Hindlimb muscle (tissue), 1 donor: ENCODE measurements at regions not wholly inside any gene's neighbourhood (a gene's known extent, or its start where the extent isn't known, plus 50 kb on each side); places are given as distances from the start of the nearest gene placed in this dataset.
"Not testable (repeated sequence)": the region's sequence is repeated elsewhere in the genome, so short reads cannot be mapped to it uniquely, and the experiment has no call there.

Experiments
- DNase-seq: peaks from one replicate; pipeline ENCODE4 v3.0.0-alpha.2; 2013

GRCh38 chr5:28374492-28374967 lies 1336.1 kb upstream of the CDH9 start:
- DNase-seq = no peak

- DNase-seq = no peak
These were observed 1332.5 kb upstream of the CDH9 start for GRCh38 chr5:28370896-28371295.

DNA sequence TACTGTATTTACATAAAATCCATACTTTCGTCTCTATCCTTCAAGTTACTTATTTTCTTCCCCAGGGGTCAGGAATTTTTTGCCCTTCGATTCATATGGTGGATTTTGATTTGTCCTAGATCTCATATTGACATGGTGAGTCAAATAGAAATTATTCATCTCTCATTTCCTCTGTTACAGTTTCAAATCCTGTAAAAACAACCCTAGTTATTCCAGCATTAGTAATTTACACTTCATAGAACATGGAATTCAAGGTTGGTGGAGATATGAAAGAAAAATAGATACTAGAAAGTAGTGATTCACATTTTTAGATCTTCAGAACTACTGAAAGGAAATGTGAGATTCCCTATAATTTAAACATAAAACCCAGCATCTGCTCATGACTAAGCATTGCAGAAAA lies 1331.0 kb upstream of the CDH9 start:
- DNase-seq = no peak

DNA sequence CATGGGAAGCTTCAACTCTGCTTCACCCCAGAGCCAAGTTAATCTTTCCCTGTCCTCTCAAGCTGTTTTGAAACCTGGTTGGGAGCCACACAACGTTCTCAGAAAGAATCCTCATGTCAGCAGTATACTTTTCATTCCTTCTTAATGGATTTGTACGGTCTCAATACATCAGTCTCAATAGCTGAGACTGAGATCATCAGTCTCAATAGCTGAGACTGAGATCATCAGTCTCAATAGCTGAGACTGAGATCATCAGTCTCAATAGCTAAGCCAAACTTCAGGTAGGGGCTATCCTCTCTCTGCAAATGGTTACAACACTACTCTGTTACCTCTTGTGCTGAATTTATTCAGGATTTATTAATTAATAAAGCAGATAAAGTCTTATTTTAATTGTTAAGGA lies 1317.4 kb upstream of the CDH9 start:
- DNase-seq = no peak

- DNase-seq = no peak
These were observed 1308.3 kb upstream of the CDH9 start for GRCh38 chr5:28346696-28347095.

- no peak for DNase-seq
These were observed 1306.5 kb upstream of the CDH9 start for GRCh38 chr5:28344836-28345433.

DNA sequence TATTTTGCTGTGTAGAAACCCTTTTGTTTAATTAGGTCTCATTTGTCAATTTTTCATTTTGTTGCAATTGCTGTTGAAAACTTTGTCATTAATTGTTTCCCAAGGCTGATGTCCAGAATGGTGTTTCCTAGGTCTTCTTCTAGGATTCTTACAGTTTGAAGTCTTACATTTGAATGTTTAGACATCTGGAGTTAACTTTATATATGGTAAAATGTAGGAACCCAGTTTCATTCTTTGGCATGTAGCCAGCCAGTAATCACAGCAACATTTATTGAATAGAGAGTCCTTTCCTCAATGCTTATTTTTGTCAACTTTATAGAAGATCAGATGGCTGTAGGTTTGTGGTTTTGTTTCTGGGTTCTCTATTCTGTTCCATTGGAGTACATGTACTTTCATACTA lies 1290.8 kb upstream of the CDH9 start:
- DNase-seq = no peak

DNA sequence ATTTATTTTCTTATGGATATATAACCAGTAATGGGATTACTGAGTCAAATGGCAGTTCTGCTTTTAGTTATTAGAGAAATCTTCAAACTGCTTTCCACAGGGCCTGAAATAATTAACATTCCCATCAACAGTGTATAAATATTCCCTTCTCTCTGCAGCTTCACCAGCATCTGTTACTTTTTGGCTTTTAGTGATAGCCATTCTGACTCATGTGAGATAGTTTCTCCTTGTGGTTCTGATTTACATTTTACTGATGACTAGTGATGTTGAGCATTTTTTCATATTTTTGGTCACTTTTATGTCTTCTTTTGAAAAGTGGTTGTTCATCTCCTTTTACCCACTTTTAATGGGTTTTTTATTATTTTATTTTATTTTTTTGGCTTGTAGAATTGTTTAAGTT lies 1290.3 kb upstream of the CDH9 start:
- no peak for DNase-seq

DNA sequence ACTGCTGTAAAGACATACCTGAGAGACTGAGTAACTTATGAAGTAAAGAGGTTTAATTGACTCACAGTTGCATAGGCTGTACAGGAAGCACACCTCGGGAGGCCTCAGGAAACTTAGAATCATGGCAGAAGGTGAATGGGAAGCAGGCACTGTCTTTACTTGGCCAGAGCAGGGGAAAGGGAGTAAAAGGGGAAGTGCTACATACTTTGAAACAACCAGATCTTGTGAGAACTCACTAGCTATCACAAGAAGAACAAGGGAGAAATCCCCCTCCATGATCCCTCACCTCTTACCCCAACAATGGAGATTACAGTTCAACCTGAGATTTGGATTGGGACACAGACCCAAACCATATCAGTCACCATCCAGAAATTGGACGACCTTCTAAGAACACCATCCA lies 1285.8 kb upstream of the CDH9 start:
- no peak for DNase-seq

- DNase-seq = no peak
These were observed 1275.6 kb upstream of the CDH9 start for GRCh38 chr5:28313953-28314352.

- no peak for DNase-seq
These were observed 1275.0 kb upstream of the CDH9 start for GRCh38 chr5:28313321-28313951.

GRCh38 chr5:28310696-28311095 lies 1272.3 kb upstream of the CDH9 start:
- no peak for DNase-seq

DNA sequence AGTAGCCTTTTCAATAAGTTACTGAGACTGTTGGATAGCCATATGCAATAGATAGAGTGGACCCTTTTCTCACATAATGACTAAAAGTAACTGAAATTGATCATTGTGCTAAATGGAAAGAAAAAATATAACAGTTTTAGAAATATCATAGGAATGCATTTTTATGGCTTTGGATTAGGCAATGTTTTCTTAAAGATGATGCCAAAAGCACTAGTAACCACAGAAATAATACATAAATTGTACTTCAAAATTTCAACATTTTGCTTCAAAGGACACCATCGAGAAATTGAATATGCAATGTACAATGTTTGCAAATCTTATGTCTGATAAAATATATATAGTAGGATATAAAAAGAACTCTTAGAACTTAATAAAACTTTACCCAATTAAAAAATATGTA lies 1267.5 kb upstream of the CDH9 start:
- DNase-seq = no peak

DNA sequence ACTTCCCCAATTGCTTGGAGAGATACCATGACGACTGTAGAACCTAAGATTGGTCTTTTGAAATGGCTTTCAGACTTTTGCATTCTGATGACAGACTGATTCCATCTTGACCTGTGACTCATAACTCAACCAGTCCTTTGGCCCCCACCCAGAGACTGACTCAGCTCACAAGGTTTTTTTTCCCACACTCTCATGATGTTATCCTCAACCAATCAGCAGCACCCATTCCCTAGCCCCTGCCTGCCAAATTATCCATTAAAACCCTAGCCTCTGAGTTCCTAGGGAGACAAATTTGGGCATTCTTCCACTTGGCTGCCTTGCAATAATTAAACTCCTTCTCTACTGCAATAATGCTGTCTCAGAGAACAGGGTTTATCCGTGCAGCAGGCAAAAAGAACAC lies 1263.3 kb upstream of the CDH9 start:
- no peak for DNase-seq

- no peak for DNase-seq
These were observed 1258.0 kb upstream of the CDH9 start for GRCh38 chr5:28296254-28297013.

DNA sequence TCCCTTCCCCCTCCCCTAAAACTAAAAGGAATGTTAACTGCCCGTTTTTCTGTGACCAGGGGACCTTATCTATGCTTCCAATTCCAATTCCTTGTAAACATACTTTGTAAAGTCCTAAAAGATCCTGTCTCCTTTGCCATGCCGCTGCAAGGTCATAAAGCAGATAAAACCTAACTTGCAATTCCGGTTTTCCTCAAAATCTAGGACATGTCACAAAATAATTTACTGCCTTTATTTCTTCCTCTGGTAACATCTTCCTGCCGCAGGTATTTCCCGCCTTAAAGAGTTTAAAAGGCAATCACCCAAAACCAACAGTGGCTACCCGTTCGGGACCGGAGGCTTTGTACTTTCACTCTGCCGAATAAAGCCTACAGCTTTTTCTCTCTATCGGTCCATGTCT lies 1248.6 kb upstream of the CDH9 start:
- not testable (repeated sequence) for DNase-seq

DNA sequence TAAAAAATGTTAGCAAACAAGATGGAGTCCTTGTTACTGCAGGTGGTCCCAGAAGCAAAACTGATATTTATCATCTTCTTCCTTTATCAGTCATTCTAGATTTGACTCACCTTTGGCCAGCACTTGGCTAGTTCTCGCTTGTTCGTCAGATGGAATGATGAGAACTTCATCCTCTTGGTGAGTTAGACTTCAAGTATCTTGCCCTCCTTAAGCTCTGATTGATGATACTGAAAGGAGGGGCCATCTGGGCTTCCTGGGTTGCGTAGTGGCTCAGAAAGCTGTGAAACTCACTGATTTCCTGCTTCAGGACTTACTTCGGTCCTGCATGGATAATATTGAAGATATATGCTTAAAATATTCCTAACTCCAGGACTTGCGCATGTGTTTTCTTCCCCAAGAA lies 1248.2 kb upstream of the CDH9 start:
- DNase-seq = no peak

DNA sequence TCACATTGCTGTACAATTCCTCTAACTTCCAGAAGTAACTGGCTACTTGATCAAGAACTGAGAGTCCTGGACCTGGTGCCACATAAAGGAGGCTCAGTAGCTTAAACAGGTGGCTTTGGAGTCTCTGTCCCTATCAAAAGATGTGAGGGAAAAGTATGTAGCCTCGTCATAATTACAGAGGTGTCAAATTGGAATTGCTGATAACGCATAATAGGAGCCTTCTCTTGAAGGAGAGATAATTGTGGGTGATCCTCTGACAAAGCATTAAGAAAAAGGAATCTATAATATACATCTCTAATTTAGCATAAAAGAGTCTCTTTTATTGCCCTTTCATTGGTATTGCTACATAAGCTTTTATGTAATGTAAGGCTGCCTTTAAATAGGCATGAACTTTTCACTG lies 1246.4 kb upstream of the CDH9 start:
- no peak for DNase-seq

DNA sequence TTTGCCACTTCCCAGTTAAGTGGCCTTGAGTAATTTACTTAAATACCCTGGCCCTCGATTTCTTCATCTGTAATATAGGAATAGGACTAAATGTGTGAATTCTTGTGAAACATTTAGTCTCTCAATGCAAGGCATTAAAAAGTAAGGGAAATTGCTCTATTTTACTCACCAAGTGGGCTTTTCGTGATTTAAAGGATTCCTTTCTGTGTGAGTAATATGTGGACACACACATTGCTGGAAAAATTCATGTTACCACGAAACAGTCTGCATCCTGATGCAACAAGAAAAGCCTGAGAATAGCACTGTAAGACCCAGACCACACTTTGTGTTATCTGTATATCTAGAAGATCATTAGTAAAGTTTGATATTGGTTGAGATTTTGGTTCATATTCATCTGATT lies 1243.0 kb upstream of the CDH9 start:
- no peak for DNase-seq

DNA sequence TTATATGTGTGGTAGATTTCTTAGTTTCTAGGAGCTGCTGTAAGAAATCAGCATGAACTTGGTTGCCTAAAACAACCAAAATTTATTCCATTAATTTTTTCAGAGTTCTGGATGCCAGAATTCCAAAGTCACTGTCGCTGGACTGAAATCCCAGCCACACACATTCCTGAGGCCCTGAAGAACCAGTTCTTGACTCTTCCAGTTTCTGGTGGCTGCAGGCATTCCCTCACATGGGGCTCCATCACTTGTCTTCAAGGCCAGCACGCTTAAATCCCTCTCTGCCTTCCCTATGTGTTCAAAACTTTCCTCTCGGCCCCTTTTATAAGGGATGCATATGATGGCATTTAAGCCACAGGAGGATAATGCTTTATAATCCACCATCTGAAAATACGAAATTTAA lies 1237.5 kb upstream of the CDH9 start:
- no peak for DNase-seq

- DNase-seq = no peak
These were observed 1231.6 kb upstream of the CDH9 start for GRCh38 chr5:28269978-28270377.

GRCh38 chr5:28265877-28266276 lies 1227.5 kb upstream of the CDH9 start:
- no peak for DNase-seq

DNA sequence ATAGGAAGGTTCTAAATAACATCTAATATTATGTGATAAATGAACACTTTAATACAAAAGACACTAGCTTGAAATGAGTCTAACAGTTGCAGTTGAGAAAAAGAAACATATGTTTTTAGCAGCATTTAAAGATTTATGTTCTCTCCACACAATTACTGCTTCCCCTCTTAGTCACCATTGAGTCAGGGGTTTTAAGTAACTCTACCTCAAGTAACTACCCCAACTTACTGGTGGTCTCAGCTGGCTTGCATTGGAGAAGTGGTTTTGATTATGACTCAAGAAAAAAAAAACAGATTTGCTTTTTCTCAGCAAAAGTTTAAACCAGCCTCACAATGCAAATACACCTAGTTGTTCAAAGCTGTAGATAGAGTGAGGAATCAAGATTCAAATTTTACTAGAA lies 1216.5 kb upstream of the CDH9 start:
- no peak for DNase-seq

- DNase-seq = no peak
These were observed 1215.0 kb upstream of the CDH9 start for GRCh38 chr5:28253431-28253830.
